WTC11 (cell line): ENCODE measurements at regions not wholly inside any gene's neighbourhood (a gene's known extent, or its start where the extent isn't known, plus 50 kb on each side); places are given as distances from the start of the nearest gene placed in this dataset.
"Not testable (repeated sequence)": the region's sequence is repeated elsewhere in the genome, so short reads cannot be mapped to it uniquely, and the experiment has no call there.

ENCODE experiments used
- CTCF ChIP-seq: fragments of 200-600 bp; IDR thresholded peaks from 2 replicates; pipeline ENCODE4 v1.8.0; 2022; ENCODE audit warnings: antibody characterized with exemption
- JUN ChIP-seq: sonication (generic); formaldehyde crosslinking; IDR thresholded peaks from 2 replicates; pipeline ENCODE4 v1.8.0; 2023; ENCODE audit warnings: mild to moderate bottlenecking, missing genetic modification reagents
- SP1 ChIP-seq: sonication (generic); formaldehyde crosslinking; conservative IDR thresholded peaks from 2 replicates; pipeline ENCODE4 v1.8.1; 2022; ENCODE audit warnings: missing genetic modification reagents
- USF1 ChIP-seq: sonication (generic); formaldehyde crosslinking; IDR thresholded peaks from 2 replicates; pipeline ENCODE4 v1.8.0; 2022; ENCODE audit warnings: mild to moderate bottlenecking, missing genetic modification reagents
- USF2 ChIP-seq: sonication (generic); formaldehyde crosslinking; IDR thresholded peaks from 2 replicates; pipeline ENCODE4 v1.8.1; 2023; ENCODE audit warnings: mild to moderate bottlenecking, missing genetic modification reagents, moderate library complexity

GRCh38 chr6:75003984-75004383, 201.9 kb downstream of the COL12A1 start:
- not testable (repeated sequence) for TF ChIP-seq USF2 (CRISPR knock-in tag); USF1 (CRISPR knock-in tag); CTCF; JUN (CRISPR knock-in tag); SP1
